ENCODE measurements at regions not wholly inside any gene's neighbourhood (a gene's known extent, or its start where the extent isn't known, plus 50 kb on each side); places are given as distances from the start of the nearest gene placed in this dataset.

- Histone ChIP-seq H3K27ac (no peak overlapping the region), H3K36me3 (no peaks in the 10 kb centered on the region), H3K27me3 (no peaks in the 10 kb centered on the region), H3K4me3 (no peak overlapping the region), H3K9me3 (no peaks in the 10 kb centered on the region), H3K4me1 (no peaks in the 10 kb centered on the region)
- TF ChIP-seq, protein P1, sequence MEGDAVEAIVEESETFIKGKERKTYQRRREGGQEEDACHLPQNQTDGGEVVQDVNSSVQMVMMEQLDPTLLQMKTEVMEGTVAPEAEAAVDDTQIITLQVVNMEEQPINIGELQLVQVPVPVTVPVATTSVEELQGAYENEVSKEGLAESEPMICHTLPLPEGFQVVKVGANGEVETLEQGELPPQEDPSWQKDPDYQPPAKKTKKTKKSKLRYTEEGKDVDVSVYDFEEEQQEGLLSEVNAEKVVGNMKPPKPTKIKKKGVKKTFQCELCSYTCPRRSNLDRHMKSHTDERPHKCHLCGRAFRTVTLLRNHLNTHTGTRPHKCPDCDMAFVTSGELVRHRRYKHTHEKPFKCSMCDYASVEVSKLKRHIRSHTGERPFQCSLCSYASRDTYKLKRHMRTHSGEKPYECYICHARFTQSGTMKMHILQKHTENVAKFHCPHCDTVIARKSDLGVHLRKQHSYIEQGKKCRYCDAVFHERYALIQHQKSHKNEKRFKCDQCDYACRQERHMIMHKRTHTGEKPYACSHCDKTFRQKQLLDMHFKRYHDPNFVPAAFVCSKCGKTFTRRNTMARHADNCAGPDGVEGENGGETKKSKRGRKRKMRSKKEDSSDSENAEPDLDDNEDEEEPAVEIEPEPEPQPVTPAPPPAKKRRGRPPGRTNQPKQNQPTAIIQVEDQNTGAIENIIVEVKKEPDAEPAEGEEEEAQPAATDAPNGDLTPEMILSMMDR (IDR thresholded peaks at IDR 0.05), result no peak
- no peak for TF ChIP-seq POLR2A (IDR thresholded peaks at IDR 0.05)
- TF ChIP-seq POLR2AphosphoS5 (IDR thresholded peaks at IDR 0.05), result no peak
- intact Hi-C loops (cut with DNase I; ENCODE audit: low total_unique reads), result no loop called here
- no peak for DNase-seq (ENCODE audit: low spot score in 2 of 2)
These were observed 610.3 kb upstream of the CDH5 start for GRCh38 chr16:65756163-65756562.

DNA sequence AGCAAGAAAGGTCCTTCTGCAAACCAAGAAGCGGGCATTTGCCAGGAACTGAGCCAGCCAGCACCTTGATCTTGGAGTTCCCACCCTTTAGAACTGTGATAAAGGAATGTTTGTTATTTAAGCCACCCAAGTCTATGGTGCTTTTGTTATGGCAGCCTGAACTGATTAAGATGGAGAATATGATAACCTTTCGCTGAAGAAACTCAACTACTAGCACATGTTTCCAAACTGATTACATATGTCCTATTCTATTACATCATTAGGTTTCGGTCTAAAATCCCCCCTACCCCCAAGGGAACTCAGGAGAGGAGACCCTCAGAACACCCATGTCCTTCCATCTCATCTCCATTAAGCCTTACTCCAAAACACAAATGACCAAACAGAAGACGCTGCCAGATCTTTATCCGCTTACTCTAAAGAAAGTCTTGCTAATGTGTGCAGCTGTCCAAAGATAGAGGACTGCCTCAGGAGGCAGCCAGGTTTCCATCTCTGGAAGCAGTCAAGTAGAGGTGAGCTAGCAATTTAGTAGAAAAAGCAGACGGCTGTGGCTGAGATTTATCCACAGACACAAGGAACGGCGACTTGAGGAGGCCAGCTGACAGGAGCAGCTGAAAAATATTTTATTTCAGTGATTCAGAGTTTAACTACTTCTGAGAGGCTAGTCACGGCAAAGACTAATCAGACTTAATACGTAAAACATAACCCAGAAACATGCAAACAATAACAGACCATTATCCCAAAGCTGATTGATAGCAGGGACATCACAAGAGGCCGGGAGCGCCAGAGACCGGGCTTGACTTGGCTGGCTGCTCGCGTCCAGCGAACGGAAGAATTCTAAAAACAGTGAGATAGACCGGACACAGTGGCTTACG, 611.4 kb upstream of the CDH5 start:
- no peak for DNase-seq (ENCODE audit: low spot score in 2 of 2)
- Histone ChIP-seq H3K27ac (no peak overlapping the region), H3K4me1 (no peaks in the 10 kb centered on the region), H3K27me3 (no peaks in the 10 kb centered on the region), H3K9me3 (no peaks in the 10 kb centered on the region), H3K36me3 (no peaks in the 10 kb centered on the region), H3K4me3 (no peak overlapping the region)
- intact Hi-C loops (cut with DNase I; ENCODE audit: low total_unique reads), result no loop called here
- TF ChIP-seq, protein P1 (IDR thresholded peaks at IDR 0.05), result no peak
- TF ChIP-seq POLR2AphosphoS5 (IDR thresholded peaks at IDR 0.05) (no peak), POLR2A (IDR thresholded peaks at IDR 0.05) (no peak)

GRCh38 chr16:65752522-65752844, 614.0 kb upstream of the CDH5 start:
- no peaks in the 10 kb centered on the region for H3K27me3 ChIP-seq
- intact Hi-C loops (cut with DNase I; ENCODE audit: low total_unique reads), result no loop called here
- no peaks in the 10 kb centered on the region for H3K4me1 ChIP-seq
- no peaks in the 10 kb centered on the region for H3K36me3 ChIP-seq
- H3K27ac ChIP-seq, result no peak overlapping the region
- H3K9me3 ChIP-seq, result no peaks in the 10 kb centered on the region
- DNase-seq (ENCODE audit: low spot score in 2 of 2), result no peak
- TF ChIP-seq POLR2AphosphoS5 (IDR thresholded peaks at IDR 0.05), result no peak
- TF ChIP-seq POLR2A (IDR thresholded peaks at IDR 0.05), result no peak
- TF ChIP-seq, protein P1 (IDR thresholded peaks at IDR 0.05), result no peak
- no peak overlapping the region for H3K4me3 ChIP-seq

DNA sequence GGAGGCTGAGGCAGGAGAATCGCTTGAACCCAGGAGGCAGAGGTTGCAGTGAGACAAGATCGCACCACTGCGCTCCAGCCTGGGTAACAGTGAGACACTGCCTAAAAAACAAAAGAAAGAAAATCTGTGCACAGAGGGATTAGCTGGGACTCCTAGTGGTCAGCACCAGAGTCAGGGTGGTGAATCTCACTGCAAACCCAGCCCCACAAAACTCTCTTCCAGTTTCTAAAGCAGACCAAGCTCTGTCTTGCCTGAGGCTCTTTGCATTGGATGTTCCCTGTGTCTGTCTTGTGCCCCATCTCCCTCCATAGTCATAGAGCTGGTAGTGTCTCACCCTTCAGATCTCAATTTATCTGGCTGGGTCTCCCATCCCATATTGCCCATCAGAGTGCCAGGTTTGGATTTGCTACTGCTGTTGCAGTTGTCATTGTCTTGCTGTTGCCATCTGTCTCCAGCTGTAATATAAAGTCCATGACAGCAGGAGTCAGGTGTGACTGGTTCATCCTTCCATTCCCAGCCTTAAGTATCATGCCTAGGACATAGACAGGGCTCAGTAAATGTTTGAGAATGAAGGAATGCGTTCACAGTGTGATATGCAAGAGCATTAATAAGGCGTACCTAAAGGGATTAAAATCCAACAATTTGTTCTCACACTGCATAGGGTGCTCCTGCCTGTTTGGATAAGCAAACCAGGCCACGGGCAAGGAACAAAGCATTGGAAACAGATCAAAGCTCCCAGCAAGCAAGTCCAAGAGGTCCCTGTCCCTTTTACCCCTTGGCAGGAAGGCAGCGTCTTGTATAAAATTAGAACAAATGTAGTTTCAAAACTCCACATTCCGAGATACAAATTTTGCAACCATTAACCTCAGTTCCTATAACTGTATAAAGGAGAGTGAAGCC, 614.6 kb upstream of the CDH5 start:
- no peaks in the 10 kb centered on the region for H3K27me3 ChIP-seq
- H3K4me3 ChIP-seq, result no peak overlapping the region
- no peak overlapping the region for H3K27ac ChIP-seq
- no peak for DNase-seq (ENCODE audit: low spot score in 2 of 2)
- no peaks in the 10 kb centered on the region for H3K9me3 ChIP-seq
- no peaks in the 10 kb centered on the region for H3K36me3 ChIP-seq
- no peaks in the 10 kb centered on the region for H3K4me1 ChIP-seq
- no peak for TF ChIP-seq POLR2AphosphoS5 (IDR thresholded peaks at IDR 0.05)
- TF ChIP-seq, protein P1 (IDR thresholded peaks at IDR 0.05), result no peak
- TF ChIP-seq POLR2A (IDR thresholded peaks at IDR 0.05), result no peak
- intact Hi-C loops (cut with DNase I; ENCODE audit: low total_unique reads), result no loop called here

- Histone ChIP-seq H3K4me3 (no peak overlapping the region), H3K27ac (no peak overlapping the region), H3K9me3 (no peaks in the 10 kb centered on the region), H3K36me3 (no peaks in the 10 kb centered on the region), H3K27me3 (no peaks in the 10 kb centered on the region), H3K4me1 (no peaks in the 10 kb centered on the region)
- intact Hi-C loops (cut with DNase I; ENCODE audit: low total_unique reads), result no loop called here
- DNase-seq (ENCODE audit: low spot score in 2 of 2), result no peak
- TF ChIP-seq POLR2AphosphoS5 (IDR thresholded peaks at IDR 0.05) (no peak), POLR2A (IDR thresholded peaks at IDR 0.05) (no peak)
- TF ChIP-seq, protein P1 (IDR thresholded peaks at IDR 0.05), result no peak
These were observed 617.0 kb upstream of the CDH5 start for GRCh38 chr16:65749506-65749905.

Measured in breast epithelium (tissue), 4 donors.